GM23338 (cell line): ENCODE measurements at regions not wholly inside any gene's neighbourhood (a gene's known extent, or its start where the extent isn't known, plus 50 kb on each side); places are given as distances from the start of the nearest gene placed in this dataset.

Experiments used
- ATAC-seq: fragments of 200-7000 bp; cut with Tn5 transposase; 3 replicates; pipeline ENCODE4 v1.9.1; 2020
- DNase-seq: peaks from one replicate; pipeline ENCODE4 v3.0.0-alpha.2; 2015; ENCODE audit warnings: low spot score
- H2AFZ ChIP-seq: fragments of 200-600 bp; sonication (generic); 2 replicates; pipeline ENCODE4 v1.8.0; 2016; ENCODE audit warnings: antibody characterized with exemption, mild to moderate bottlenecking, moderate library complexity
- H3F3A ChIP-seq: fragments of 200-600 bp; sonication (generic); replicated peaks from 2 replicates; pipeline ENCODE4 v1.8.0; 2017; ENCODE audit warnings: antibody characterized with exemption, mixed run types, low read depth
- H3K27ac ChIP-seq: fragments of 200-600 bp; sonication (generic); 2 replicates; pipeline ENCODE4 v1.6.1; 2016; ENCODE audit warnings: low read depth
- H3K27me3 ChIP-seq: fragments of 200-600 bp; sonication (generic); 2 replicates; pipeline ENCODE4 v1.8.0; 2016; ENCODE audit warnings: mild to moderate bottlenecking, mixed run types, moderate library complexity; ENCODE audit not compliant: insufficient read depth
- H3K36me3 ChIP-seq: fragments of 200-600 bp; sonication (generic); 2 replicates; pipeline ENCODE4 v1.8.0; 2016; ENCODE audit warnings: mild to moderate bottlenecking; ENCODE audit not compliant: insufficient read depth
- H3K4me1 ChIP-seq: fragments of 200-600 bp; sonication (generic); 2 replicates; pipeline ENCODE4 v1.8.0; 2016; ENCODE audit warnings: mild to moderate bottlenecking, moderate library complexity; ENCODE audit not compliant: insufficient read depth
- H3K4me2 ChIP-seq: fragments of 200-600 bp; sonication (generic); 2 replicates; pipeline ENCODE4 v1.7.1; 2017; ENCODE audit warnings: mixed run types
- H3K4me3 ChIP-seq: fragments of 200-600 bp; sonication (generic); 2 replicates; pipeline ENCODE4 v1.6.1; 2016; ENCODE audit warnings: mixed run types
- H3K79me2 ChIP-seq: fragments of 200-600 bp; sonication (generic); replicated peaks from 2 replicates; pipeline ENCODE4 v1.8.0; 2017; ENCODE audit warnings: mild to moderate bottlenecking; ENCODE audit not compliant: insufficient read depth
- H3K9me2 ChIP-seq: fragments of 200-600 bp; sonication (generic); 2 replicates; pipeline ENCODE4 v1.8.0; 2017; ENCODE audit not compliant: insufficient read depth
- H4K20me1 ChIP-seq: fragments of 200-600 bp; sonication (generic); replicated peaks from 2 replicates; pipeline ENCODE4 v1.8.0; 2017; ENCODE audit warnings: mild to moderate bottlenecking; ENCODE audit not compliant: insufficient read depth
- H3K27ac Mint-ChIP-seq: 2 replicates; pipeline ENCODE4 v1.8.0; 2020; ENCODE audit warnings: inconsistent platforms, mild to moderate bottlenecking, moderate library complexity, mixed read lengths
- H3K27me3 Mint-ChIP-seq: 3 replicates; pipeline ENCODE4 v1.8.0; 2022; ENCODE audit warnings: low read depth, mild to moderate bottlenecking, moderate library complexity, mixed read lengths, inconsistent platforms; ENCODE audit not compliant: insufficient read depth, poor library complexity
- H3K36me3 Mint-ChIP-seq: 3 replicates; pipeline ENCODE4 v1.8.0; 2021; ENCODE audit warnings: low read depth, mild to moderate bottlenecking, inconsistent platforms, moderate library complexity, mixed read lengths
- H3K4me1 Mint-ChIP-seq: 3 replicates; pipeline ENCODE4 v1.8.0; 2020; ENCODE audit warnings: mild to moderate bottlenecking, inconsistent platforms, mixed read lengths
- H3K4me3 Mint-ChIP-seq: 3 replicates; pipeline ENCODE4 v1.8.0; 2021; ENCODE audit warnings: moderate library complexity, mild to moderate bottlenecking, inconsistent platforms, mixed read lengths
- H3K9me3 Mint-ChIP-seq: 3 replicates; pipeline ENCODE4 v1.8.0; 2020; ENCODE audit warnings: moderate library complexity, mild to moderate bottlenecking, inconsistent platforms, mixed read lengths
- CREB1 ChIP-seq: fragments of 250-450 bp; sonication (Bioruptor Pico); IDR thresholded peaks from 2 replicates; pipeline ENCODE4 v1.5.0; 2020; ENCODE audit warnings: low read depth, mild to moderate bottlenecking, moderate library complexity
- STAT1 ChIP-seq: IDR thresholded peaks from one replicate; pipeline ENCODE4 v1.6.1; 2016; ENCODE audit warnings: antibody characterized with exemption; ENCODE audit not compliant: unreplicated experiment
- ZNF462 ChIP-seq: fragments of 250-450 bp; sonication (Bioruptor Pico); IDR thresholded peaks from 2 replicates; pipeline ENCODE4 v1.5.0; 2020; ENCODE audit warnings: mild to moderate bottlenecking, moderate library complexity
- TF ChIP-seq, protein P1 (sequence below): IDR thresholded peaks from 2 replicates; pipeline ENCODE4 v1.6.1; 2016; ENCODE audit warnings: antibody characterized with exemption

DNA sequence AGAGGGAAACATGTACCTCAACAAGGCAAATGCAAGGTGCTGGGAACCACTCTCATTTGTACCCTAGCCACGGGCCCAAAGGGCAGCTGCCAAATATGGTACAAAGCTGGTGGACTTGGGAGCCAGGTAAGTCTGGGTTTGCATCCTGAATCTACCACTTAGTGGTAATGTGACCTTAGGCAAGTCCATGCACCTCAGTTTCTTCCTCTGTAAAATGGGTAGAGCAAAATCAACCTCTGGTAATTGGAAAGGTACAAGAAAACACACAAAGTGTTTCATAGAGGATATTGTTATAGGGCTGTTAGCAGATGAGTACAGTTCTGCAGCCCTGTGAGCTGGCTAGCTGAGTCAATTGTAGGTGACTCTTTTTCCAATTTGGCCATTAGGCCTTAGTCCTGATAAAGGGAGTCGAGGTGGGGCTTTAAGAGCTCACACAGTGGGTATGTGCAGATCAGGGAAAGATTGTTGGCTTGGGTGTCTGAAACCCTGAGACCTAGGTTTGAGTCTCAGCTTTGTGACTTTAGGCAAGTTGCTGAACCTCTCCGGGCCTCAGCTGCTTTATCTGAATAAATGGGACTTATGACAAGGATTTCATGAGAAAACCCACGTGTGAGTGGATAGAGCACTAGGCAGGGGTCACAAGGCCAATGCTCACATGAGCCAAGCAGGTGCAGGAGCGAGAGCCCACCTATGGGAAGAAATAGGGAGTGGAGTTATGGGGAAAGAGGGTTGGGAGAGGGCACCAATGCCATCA, 121.3 kb upstream of the GDF10 start (continued):
- TF ChIP-seq ZNF462 (CRISPR knock-in tag), result no peak
- no peak for TF ChIP-seq STAT1
- TF ChIP-seq, protein P1, sequence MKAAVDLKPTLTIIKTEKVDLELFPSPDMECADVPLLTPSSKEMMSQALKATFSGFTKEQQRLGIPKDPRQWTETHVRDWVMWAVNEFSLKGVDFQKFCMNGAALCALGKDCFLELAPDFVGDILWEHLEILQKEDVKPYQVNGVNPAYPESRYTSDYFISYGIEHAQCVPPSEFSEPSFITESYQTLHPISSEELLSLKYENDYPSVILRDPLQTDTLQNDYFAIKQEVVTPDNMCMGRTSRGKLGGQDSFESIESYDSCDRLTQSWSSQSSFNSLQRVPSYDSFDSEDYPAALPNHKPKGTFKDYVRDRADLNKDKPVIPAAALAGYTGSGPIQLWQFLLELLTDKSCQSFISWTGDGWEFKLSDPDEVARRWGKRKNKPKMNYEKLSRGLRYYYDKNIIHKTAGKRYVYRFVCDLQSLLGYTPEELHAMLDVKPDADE, result no peak

GRCh38 chr10:47179291-47179647, 120.7 kb upstream of the GDF10 start:
- Mint-ChIP-seq H3K27me3 (peaks cover 3% of the 10 kb centered on the region), H3K4me1 (peaks cover 19% of the 10 kb centered on the region), H3K4me3 (no peak overlapping the region), H3K36me3 (no peaks in the 10 kb centered on the region), H3K27ac (no peak overlapping the region), H3K9me3 (no peaks in the 10 kb centered on the region)
- Histone ChIP-seq H3K9me2 (peaks cover 3% of the 10 kb centered on the region; the same call in 1 of the 2 replicates), H4K20me1 (no peaks in the 10 kb centered on the region), H3K4me1 (no peaks in the 10 kb centered on the region), H3K36me3 (no peaks in the 10 kb centered on the region), H3K79me2 (no peaks in the 10 kb centered on the region), H3K27me3 (no peaks in the 10 kb centered on the region), H3K4me3 (no peak overlapping the region), H2AFZ (no peak overlapping the region), H3F3A (no peaks in the 10 kb centered on the region), H3K27ac (no peak overlapping the region), H3K4me2 (no peak overlapping the region)
- DNase-seq (no peak), ATAC-seq (no peak)
- no peak for TF ChIP-seq CREB1 (CRISPR knock-in tag)
